ENCODE measurements at regions not wholly inside any gene's neighbourhood (a gene's known extent, or its start where the extent isn't known, plus 50 kb on each side); places are given as distances from the start of the nearest gene placed in this dataset.

DNA sequence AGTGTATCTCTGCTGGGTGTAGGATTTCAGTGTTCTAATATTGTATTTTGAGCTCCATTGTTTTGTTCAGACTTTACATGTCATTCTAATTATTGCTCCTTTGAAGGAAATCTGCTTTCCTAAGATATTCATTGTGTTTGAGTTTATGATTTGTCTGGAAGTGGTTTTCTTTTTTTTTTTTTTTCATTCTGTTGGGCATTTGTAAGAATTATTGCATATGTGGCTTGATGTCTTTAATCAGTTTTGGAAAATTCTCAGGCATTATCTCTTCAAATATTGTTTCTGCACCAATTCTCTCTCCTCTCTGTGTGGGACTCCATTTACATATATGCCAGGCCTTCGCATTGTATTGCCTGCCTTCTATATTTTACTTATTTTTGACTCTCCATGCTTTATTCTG, 65.8 kb upstream of the RNU6-1 start:
- no peak for DNase-seq (ENCODE audit: unreplicated experiment)
- Mint-ChIP-seq H3K27me3 (ENCODE audit: insufficient read depth, unreplicated experiment) (no peaks in the 10 kb centered on the region), H3K4me3 (ENCODE audit: unreplicated experiment) (no peak overlapping the region), H3K27ac (ENCODE audit: low read depth, unreplicated experiment) (no peak overlapping the region), H3K9me3 (ENCODE audit: unreplicated experiment) (peaks cover 9% of the 10 kb centered on the region), H3K36me3 (ENCODE audit: insufficient read depth, unreplicated experiment) (peaks cover 6% of the 10 kb centered on the region), H3K4me1 (ENCODE audit: insufficient read depth, unreplicated experiment) (no peaks in the 10 kb centered on the region)
- TF ChIP-seq, protein P1, sequence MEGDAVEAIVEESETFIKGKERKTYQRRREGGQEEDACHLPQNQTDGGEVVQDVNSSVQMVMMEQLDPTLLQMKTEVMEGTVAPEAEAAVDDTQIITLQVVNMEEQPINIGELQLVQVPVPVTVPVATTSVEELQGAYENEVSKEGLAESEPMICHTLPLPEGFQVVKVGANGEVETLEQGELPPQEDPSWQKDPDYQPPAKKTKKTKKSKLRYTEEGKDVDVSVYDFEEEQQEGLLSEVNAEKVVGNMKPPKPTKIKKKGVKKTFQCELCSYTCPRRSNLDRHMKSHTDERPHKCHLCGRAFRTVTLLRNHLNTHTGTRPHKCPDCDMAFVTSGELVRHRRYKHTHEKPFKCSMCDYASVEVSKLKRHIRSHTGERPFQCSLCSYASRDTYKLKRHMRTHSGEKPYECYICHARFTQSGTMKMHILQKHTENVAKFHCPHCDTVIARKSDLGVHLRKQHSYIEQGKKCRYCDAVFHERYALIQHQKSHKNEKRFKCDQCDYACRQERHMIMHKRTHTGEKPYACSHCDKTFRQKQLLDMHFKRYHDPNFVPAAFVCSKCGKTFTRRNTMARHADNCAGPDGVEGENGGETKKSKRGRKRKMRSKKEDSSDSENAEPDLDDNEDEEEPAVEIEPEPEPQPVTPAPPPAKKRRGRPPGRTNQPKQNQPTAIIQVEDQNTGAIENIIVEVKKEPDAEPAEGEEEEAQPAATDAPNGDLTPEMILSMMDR (IDR thresholded peaks at IDR 0.05; ENCODE audit: unreplicated experiment), result no peak
- ChIA-PET CTCF (interaction anchor here (1.1 kb wide), 1 partner anchor 12 kb away, joined by 6 read pairs; no protein-coding TSS in a partner anchor), POLR2A (interaction anchor here (1.2 kb wide), 1 partner anchor 12 kb away, joined by 5 read pairs; no protein-coding TSS in a partner anchor)
- intact Hi-C loops (cut with micrococcal nuclease), result no loop called here
- no TSS peak for BruUV-seq (replicated peaks)

DNA sequence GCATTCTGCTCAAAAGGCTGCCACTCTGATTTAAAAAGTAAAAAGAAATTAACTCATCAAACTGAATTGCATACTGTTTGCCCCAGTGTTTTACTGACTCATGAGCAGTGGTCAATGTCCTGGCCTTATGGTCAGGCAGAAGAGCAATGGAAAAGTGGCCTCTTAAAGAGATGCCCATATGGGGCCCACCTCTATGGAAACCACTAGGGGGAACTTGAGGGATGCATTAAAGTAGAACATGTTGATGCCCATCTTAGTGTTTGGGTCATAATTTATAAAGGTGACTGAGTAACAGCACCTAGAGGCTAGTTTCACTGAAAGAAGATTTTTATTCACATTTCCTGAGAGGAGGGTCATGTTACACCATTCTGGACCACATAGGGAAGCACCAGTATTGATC, 66.5 kb upstream of the RNU6-1 start:
- Mint-ChIP-seq H3K27me3 (ENCODE audit: insufficient read depth, unreplicated experiment) (no peaks in the 10 kb centered on the region), H3K36me3 (ENCODE audit: insufficient read depth, unreplicated experiment) (peaks cover 6% of the 10 kb centered on the region), H3K4me1 (ENCODE audit: insufficient read depth, unreplicated experiment) (no peaks in the 10 kb centered on the region), H3K9me3 (ENCODE audit: unreplicated experiment) (peaks cover 9% of the 10 kb centered on the region), H3K4me3 (ENCODE audit: unreplicated experiment) (no peak overlapping the region), H3K27ac (ENCODE audit: low read depth, unreplicated experiment) (no peak overlapping the region)
- no peak for DNase-seq (ENCODE audit: unreplicated experiment)
- no TSS peak for BruUV-seq (replicated peaks)
- intact Hi-C loops (cut with micrococcal nuclease), result no loop called here
- POLR2A ChIA-PET, result no interaction called here
- TF ChIP-seq, protein P1 (IDR thresholded peaks at IDR 0.05; ENCODE audit: unreplicated experiment), result no peak
- CTCF ChIA-PET, result interaction anchor here (0.6 kb wide), 1 partner anchor 174 kb away, joined by 4 read pairs; no protein-coding TSS in a partner anchor

DNA sequence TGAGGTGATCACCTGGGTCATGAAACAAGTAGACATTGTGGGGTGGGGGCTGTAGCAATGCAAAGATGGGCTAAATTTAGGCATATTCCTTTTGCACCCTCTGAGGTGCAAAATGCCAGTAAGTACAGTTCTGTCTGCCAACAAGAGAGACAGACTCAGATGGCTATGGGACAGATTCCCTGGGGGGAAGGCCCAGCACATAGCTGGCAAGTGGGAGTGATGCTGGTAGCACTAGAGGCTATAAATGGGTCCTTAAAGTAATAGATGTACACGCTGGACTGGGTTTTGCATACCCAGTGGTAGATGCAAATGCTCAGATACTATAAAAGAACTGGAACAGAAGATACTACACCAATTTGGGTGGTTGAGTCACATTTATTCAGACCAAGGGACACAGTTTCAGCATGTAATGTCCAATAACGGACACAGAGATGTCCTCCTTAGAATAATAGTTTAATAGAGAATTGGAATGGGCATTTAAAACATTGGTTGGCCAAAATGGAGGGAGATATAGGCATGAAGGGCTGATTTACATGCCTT, 67.4 kb upstream of the RNU6-1 start:
- peaks cover 6% of the 10 kb centered on the region for H3K36me3 Mint-ChIP-seq (ENCODE audit: insufficient read depth, unreplicated experiment)
- H3K27me3 Mint-ChIP-seq (ENCODE audit: insufficient read depth, unreplicated experiment), result no peaks in the 10 kb centered on the region
- H3K4me3 Mint-ChIP-seq (ENCODE audit: unreplicated experiment), result no peak overlapping the region
- TF ChIP-seq, protein P1 (IDR thresholded peaks at IDR 0.05; ENCODE audit: unreplicated experiment), result no peak
- no peaks in the 10 kb centered on the region for H3K4me1 Mint-ChIP-seq (ENCODE audit: insufficient read depth, unreplicated experiment)
- CTCF ChIA-PET, result interaction anchor here (0.6 kb wide), 1 partner anchor 173 kb away, joined by 4 read pairs; no protein-coding TSS in a partner anchor
- BruUV-seq (replicated peaks), result no TSS peak
- no peak for DNase-seq (ENCODE audit: unreplicated experiment)
- H3K27ac Mint-ChIP-seq (ENCODE audit: low read depth, unreplicated experiment), result no peak overlapping the region
- POLR2A ChIA-PET, result no interaction called here
- H3K9me3 Mint-ChIP-seq (ENCODE audit: unreplicated experiment), result peaks cover 9% of the 10 kb centered on the region
- intact Hi-C loops (cut with micrococcal nuclease), result no loop called here

DNA sequence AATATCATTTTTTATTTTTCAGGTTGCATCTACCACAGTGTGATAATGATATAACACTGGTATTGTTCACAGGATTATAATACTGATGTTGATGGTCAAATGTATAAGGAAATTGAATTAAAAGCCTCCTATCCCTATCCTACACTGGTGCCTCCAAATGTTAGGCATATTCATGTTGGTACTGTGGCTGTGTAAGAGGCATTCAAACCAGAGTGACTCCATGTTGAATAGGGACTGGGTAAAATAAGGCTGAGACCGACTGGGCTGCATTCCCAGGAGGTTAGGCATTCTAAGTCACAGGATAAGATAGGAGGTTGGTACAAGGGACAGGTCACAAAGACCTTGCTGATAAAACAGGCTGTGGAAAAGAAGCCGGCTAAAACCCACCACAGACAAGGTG, 68.9 kb upstream of the RNU6-1 start:
- no peak for DNase-seq (ENCODE audit: unreplicated experiment)
- no TSS peak for BruUV-seq (replicated peaks)

More for the DNA sequence above, 68.9 kb upstream of the RNU6-1 start:
- no peaks in the 10 kb centered on the region for H3K4me1 Mint-ChIP-seq (ENCODE audit: insufficient read depth, unreplicated experiment)
- ChIA-PET POLR2A (no interaction called here), CTCF (no interaction called here)
- H3K36me3 Mint-ChIP-seq (ENCODE audit: insufficient read depth, unreplicated experiment), result peaks cover 6% of the 10 kb centered on the region
- H3K4me3 Mint-ChIP-seq (ENCODE audit: unreplicated experiment), result no peak overlapping the region
- H3K27ac Mint-ChIP-seq (ENCODE audit: low read depth, unreplicated experiment), result no peak overlapping the region
- TF ChIP-seq, protein P1 (IDR thresholded peaks at IDR 0.05; ENCODE audit: unreplicated experiment), result no peak
- intact Hi-C loops (cut with micrococcal nuclease), result no loop called here
- no peaks in the 10 kb centered on the region for H3K27me3 Mint-ChIP-seq (ENCODE audit: insufficient read depth, unreplicated experiment)
- peaks cover 9% of the 10 kb centered on the region for H3K9me3 Mint-ChIP-seq (ENCODE audit: unreplicated experiment)

Data from MCF 10A (cell line).